Body of pancreas (tissue), 4 donors: ENCODE measurements at regions not wholly inside any gene's neighbourhood (a gene's known extent, or its start where the extent isn't known, plus 50 kb on each side); places are given as distances from the start of the nearest gene placed in this dataset.

Experiments
- ATAC-seq: fragments of 150-250 bp; one replicate; pipeline ENCODE4 v1.9.1; 2016
- DNase-seq, 4 donors: peaks; one replicate each; pipeline ENCODE4 v3.0.0-alpha.2; 2019
- H3K27ac ChIP-seq, 4 donors: fragments of 200-600 bp; sonication (generic); 1 replicate in 3 of 4; 2 replicates in 1 of 4; pipeline versions ENCODE4 v1.5.1 to v1.6.1; 2016 to 2019; ENCODE audit warnings: mild to moderate bottlenecking in 1 of 4, mixed read lengths in 1 of 4, moderate library complexity in 1 of 4
- H3K27me3 ChIP-seq, 2 donors: fragments of 200-600 bp; sonication (generic); one replicate each; pipeline ENCODE4 v1.6.0; 2016; ENCODE audit warnings: mild to moderate bottlenecking in 1 of 2
- H3K36me3 ChIP-seq, 2 donors: fragments of 200-600 bp; sonication (generic); replicated peaks in 1 of 2; 2 replicates each; pipeline ENCODE4 v1.5.1; 2016; ENCODE audit warnings: low read depth in 2 of 2; ENCODE audit not compliant: insufficient read depth in 1 of 2
- H3K4me1 ChIP-seq: fragments of 200-600 bp; sonication (generic); one replicate; pipeline ENCODE4 v1.6.0; 2016
- H3K4me3 ChIP-seq, 2 donors: fragments of 200-600 bp; sonication (generic); 1 replicate in 1 of 2; 2 replicates in 1 of 2; pipeline ENCODE4 v1.5.1; 2016 to 2019
- H3K9me3 ChIP-seq, 3 donors: fragments of 200-600 bp; sonication (generic); 1 replicate in 2 of 3; 2 replicates in 1 of 3; pipeline ENCODE4 v1.5.1; 2016
- CTCF ChIP-seq, 7 experiments: fragments of 450-650 bp in 4 of 7; fragments of 200-600 bp in 3 of 7; sonication (generic) in 3 of 7; IDR thresholded peaks; one replicate each; pipeline ENCODE4 v1.5.1; 2016 to 2019; ENCODE audit warnings: antibody characterized with exemption in 7 of 7
- POLR2A ChIP-seq, 3 donors: fragments of 450-650 bp; IDR thresholded peaks; one replicate each; pipeline ENCODE4 v1.6.1; 2016; ENCODE audit warnings: antibody characterized with exemption in 3 of 3, mild to moderate bottlenecking in 2 of 3
- WGBS, 2 donors: methylation state at CpG; one replicate each; pipeline ENCODE4 v1.1.5; 2017; 5-methylcytosine and 5-hydroxymethylcytosine counted together
- intact Hi-C: fragments of 100-400 bp; cut with DNase I; formaldehyde crosslinking; loops from one replicate; pipeline ENCODE4 v1.15.1; 2023

DNA sequence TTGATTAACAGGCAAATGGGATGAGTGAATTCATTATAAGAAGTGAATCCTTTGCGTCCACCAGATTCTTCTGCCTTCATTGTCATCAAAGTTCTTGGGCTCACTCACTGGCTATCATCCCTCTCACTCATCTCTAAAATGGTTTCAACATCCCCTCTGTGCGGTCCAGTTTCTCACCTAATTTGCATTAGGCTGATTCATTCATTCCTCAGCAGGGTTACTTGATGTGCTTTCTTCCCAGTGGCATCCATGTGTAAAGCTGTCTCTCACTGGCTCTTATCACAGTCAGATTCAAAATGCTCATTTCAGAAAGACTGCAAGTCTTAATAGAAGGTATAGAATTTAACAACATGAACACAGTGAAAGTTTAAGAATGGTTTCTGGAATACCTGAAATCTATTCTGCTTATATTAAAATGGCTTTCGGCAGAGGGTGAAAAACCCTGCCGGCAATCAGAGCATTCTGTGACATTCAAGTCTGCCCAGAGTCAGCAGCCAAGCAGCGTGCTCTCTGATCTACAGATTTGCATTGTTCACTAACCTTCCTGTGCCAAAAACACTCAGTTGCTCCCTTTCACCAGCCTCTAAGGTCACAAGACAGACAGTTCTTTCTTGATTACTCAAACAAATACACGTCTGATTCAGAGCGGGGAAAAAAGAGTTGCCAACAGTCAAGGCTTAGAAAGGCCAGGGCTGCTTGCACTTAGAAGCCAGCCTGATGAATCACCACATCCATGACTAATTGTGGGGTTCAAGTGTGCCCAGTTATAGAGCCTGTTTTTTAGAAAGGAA, 106.7 kb downstream of the TES start:
- TF ChIP-seq CTCF (IDR thresholded peaks at IDR 0.05) (no peak), POLR2A (IDR thresholded peaks at IDR 0.05) (no peak)
- intact Hi-C loops = no loop called here
- ATAC-seq = peak; percentile 96
- peaks cover 16% of the 10 kb centered on the region for H3K4me1 ChIP-seq
- WGBS, 2 donors = 33 to 41% methylated on average over 7 of the region's 7 CpGs
- no peak overlapping the region for H3K4me3 ChIP-seq
- no peaks in the 10 kb centered on the region for H3K27me3 ChIP-seq
- DNase-seq = peak; percentile 48 to 83 (median 64)
- H3K36me3 ChIP-seq = no peaks in the 10 kb centered on the region
- H3K9me3 ChIP-seq = no peaks in the 10 kb centered on the region
- H3K27ac ChIP-seq = peak overlapping the region; percentile 17 to 37 (median 30)

DNA sequence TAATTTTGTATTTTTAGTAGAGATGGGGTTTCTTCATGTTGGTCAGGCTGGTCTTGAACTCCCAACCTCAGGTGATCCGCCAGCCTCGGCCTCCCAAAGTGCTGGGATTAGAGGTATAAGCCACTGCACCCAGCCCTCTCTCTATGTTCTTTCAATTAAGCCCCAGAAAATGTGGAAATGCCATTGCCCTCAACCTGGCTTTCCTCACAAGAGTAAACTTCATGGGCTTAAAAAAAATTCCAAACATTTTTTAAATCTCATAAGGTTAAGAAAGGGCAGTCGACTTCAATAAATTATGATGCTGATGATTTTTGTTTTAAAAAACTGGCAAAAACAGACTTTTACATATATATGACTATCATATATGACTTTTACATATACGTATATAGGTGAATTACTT, 107.6 kb downstream of the TES start:
- no peak overlapping the region for H3K4me3 ChIP-seq
- ATAC-seq = no peak
- H3K27ac ChIP-seq = peak overlapping the region in 1 of 4 donors; percentile 29

GRCh38 chr7:116322541-116322940, 112.2 kb downstream of the TES start:
- intact Hi-C loops = no loop called here
- H3K27me3 ChIP-seq = no peaks in the 10 kb centered on the region
- no peak overlapping the region for H3K27ac ChIP-seq
- H3K4me1 ChIP-seq = peaks cover 4% of the 10 kb centered on the region
- no peak overlapping the region for H3K4me3 ChIP-seq
- H3K9me3 ChIP-seq = no peaks in the 10 kb centered on the region
- WGBS, 2 donors = 94 to 100% methylated on average over 2 of the region's 2 CpGs
- no peaks in the 10 kb centered on the region for H3K36me3 ChIP-seq
- ATAC-seq (no peak), DNase-seq (no peak)
- TF ChIP-seq POLR2A (IDR thresholded peaks at IDR 0.05) (no peak), CTCF (IDR thresholded peaks at IDR 0.05) (no peak)

More for the DNA sequence above, 107.6 kb downstream of the TES start:
- Histone ChIP-seq H3K4me1 (peaks cover 16% of the 10 kb centered on the region), H3K36me3 (no peaks in the 10 kb centered on the region), H3K27me3 (no peaks in the 10 kb centered on the region), H3K9me3 (no peaks in the 10 kb centered on the region)
- 90 to 91% methylated on average over 4 of the region's 4 CpGs for WGBS, 2 donors
- intact Hi-C loops = no loop called here
- no peak for DNase-seq
- TF ChIP-seq CTCF (IDR thresholded peaks at IDR 0.05) (no peak), POLR2A (IDR thresholded peaks at IDR 0.05) (no peak)

GRCh38 chr7:116324582-116324981, 114.2 kb downstream of the TES start:
- Histone ChIP-seq H3K4me3 (no peak overlapping the region), H3K27ac (no peak overlapping the region), H3K9me3 (no peaks in the 10 kb centered on the region), H3K36me3 (no peaks in the 10 kb centered on the region), H3K4me1 (no peaks in the 10 kb centered on the region), H3K27me3 (no peaks in the 10 kb centered on the region)
- ATAC-seq (no peak), DNase-seq (no peak)
- intact Hi-C loops = no loop called here
- TF ChIP-seq POLR2A (IDR thresholded peaks at IDR 0.05) (no peak), CTCF (IDR thresholded peaks at IDR 0.05) (no peak)
- 77 to 83% methylated on average over 2 of the region's 2 CpGs for WGBS, 2 donors

GRCh38 chr7:116325517-116325916, 115.2 kb downstream of the TES start:
- no peaks in the 10 kb centered on the region for H3K36me3 ChIP-seq
- no peak for ATAC-seq
- H3K27me3 ChIP-seq = no peaks in the 10 kb centered on the region
- no peak for DNase-seq
- TF ChIP-seq CTCF (IDR thresholded peaks at IDR 0.05) = no peak
- TF ChIP-seq POLR2A (IDR thresholded peaks at IDR 0.05) = no peak
- H3K4me3 ChIP-seq = no peak overlapping the region
- H3K9me3 ChIP-seq = no peaks in the 10 kb centered on the region
- intact Hi-C loops = no loop called here
- WGBS, 2 donors = 91 to 93% methylated on average over 3 of the region's 3 CpGs
- H3K27ac ChIP-seq = no peak overlapping the region
- no peaks in the 10 kb centered on the region for H3K4me1 ChIP-seq
